Cardiac muscle cell (in vitro differentiated cells and primary cell): ENCODE measurements at regions not wholly inside any gene's neighbourhood (a gene's known extent, or its start where the extent isn't known, plus 50 kb on each side); places are given as distances from the start of the nearest gene placed in this dataset.

Experiments
- DNase-seq, 2 donors: peaks; one replicate each; pipeline versions ENCODE4 v3.0.0 to v3.0.0-alpha.2; 2010 to 2017; ENCODE audit warnings: low read depth in 1 of 2, low spot score in 1 of 2
- H3K27ac ChIP-seq: fragments of 200-600 bp; sonication (generic); 2 replicates; pipeline ENCODE4 v1.5.1; 2016
- H3K27me3 ChIP-seq: fragments of 200-600 bp; sonication (generic); 2 replicates; pipeline ENCODE4 v1.6.0; 2016; ENCODE audit warnings: control low read depth
- H3K36me3 ChIP-seq: fragments of 200-600 bp; sonication (generic); 2 replicates; pipeline ENCODE4 v1.5.1; 2016; ENCODE audit warnings: control low read depth
- H3K4me1 ChIP-seq: fragments of 200-600 bp; sonication (generic); 2 replicates; pipeline ENCODE4 v1.8.1; 2017; ENCODE audit warnings: low read depth, mild to moderate bottlenecking, mixed run types
- H3K4me3 ChIP-seq: fragments of 200-600 bp; sonication (generic); 2 replicates; pipeline ENCODE4 v1.5.1; 2016; ENCODE audit warnings: mild to moderate bottlenecking
- H3K9me3 ChIP-seq: fragments of 200-600 bp; sonication (generic); 2 replicates; pipeline ENCODE4 v1.5.1; 2017; ENCODE audit warnings: low read depth, mild to moderate bottlenecking, control low read depth
- CTCF ChIP-seq: IDR thresholded peaks from 2 replicates; pipeline ENCODE4 v1.5.1; 2012; ENCODE audit warnings: low read depth, mild to moderate bottlenecking, low read length

GRCh38 chrX:109199726-109200125 lies 282.2 kb downstream of the GUCY2F start:
- Histone ChIP-seq H3K27ac (no peak overlapping the region), H3K9me3 (no peaks in the 10 kb centered on the region), H3K4me1 (no peaks in the 10 kb centered on the region), H3K36me3 (no peaks in the 10 kb centered on the region), H3K27me3 (no peaks in the 10 kb centered on the region), H3K4me3 (no peak overlapping the region)
- TF ChIP-seq CTCF, result no peak
- DNase-seq, result peak in 1 of 2 donors; percentile 53

GRCh38 chrX:109190542-109190941 lies 291.3 kb downstream of the GUCY2F start:
- no peak for DNase-seq
- H3K27ac ChIP-seq, result no peak overlapping the region
- no peak for TF ChIP-seq CTCF
- H3K4me3 ChIP-seq, result no peak overlapping the region
- no peaks in the 10 kb centered on the region for H3K36me3 ChIP-seq
- H3K9me3 ChIP-seq, result no peaks in the 10 kb centered on the region
- H3K27me3 ChIP-seq, result no peaks in the 10 kb centered on the region
- no peaks in the 10 kb centered on the region for H3K4me1 ChIP-seq

GRCh38 chrX:109187473-109188168 lies 294.3 kb downstream of the GUCY2F start:
- H3K36me3 ChIP-seq, result no peaks in the 10 kb centered on the region
- no peaks in the 10 kb centered on the region for H3K27me3 ChIP-seq
- no peak overlapping the region for H3K27ac ChIP-seq
- H3K4me3 ChIP-seq, result no peak overlapping the region
- TF ChIP-seq CTCF, result no peak
- no peaks in the 10 kb centered on the region for H3K9me3 ChIP-seq
- H3K4me1 ChIP-seq, result no peaks in the 10 kb centered on the region
- DNase-seq, result no peak

- H3K27ac ChIP-seq, result no peak overlapping the region
- no peaks in the 10 kb centered on the region for H3K27me3 ChIP-seq
- TF ChIP-seq CTCF, result no peak
- DNase-seq, result no peak
- no peaks in the 10 kb centered on the region for H3K36me3 ChIP-seq
- no peaks in the 10 kb centered on the region for H3K4me1 ChIP-seq
- H3K9me3 ChIP-seq, result no peaks in the 10 kb centered on the region
- no peak overlapping the region for H3K4me3 ChIP-seq
Observed at GRCh38 chrX:109186939-109187338, 294.9 kb downstream of the GUCY2F start.

- Histone ChIP-seq H3K36me3 (no peaks in the 10 kb centered on the region), H3K9me3 (no peaks in the 10 kb centered on the region), H3K27me3 (no peaks in the 10 kb centered on the region), H3K27ac (no peak overlapping the region), H3K4me1 (no peaks in the 10 kb centered on the region), H3K4me3 (no peak overlapping the region)
- DNase-seq, result no peak
- TF ChIP-seq CTCF, result no peak
Observed at GRCh38 chrX:109184506-109185139, 297.3 kb downstream of the GUCY2F start.
